ENCODE measurements at regions not wholly inside any gene's neighbourhood (a gene's known extent, or its start where the extent isn't known, plus 50 kb on each side); places are given as distances from the start of the nearest gene placed in this dataset.

DNA sequence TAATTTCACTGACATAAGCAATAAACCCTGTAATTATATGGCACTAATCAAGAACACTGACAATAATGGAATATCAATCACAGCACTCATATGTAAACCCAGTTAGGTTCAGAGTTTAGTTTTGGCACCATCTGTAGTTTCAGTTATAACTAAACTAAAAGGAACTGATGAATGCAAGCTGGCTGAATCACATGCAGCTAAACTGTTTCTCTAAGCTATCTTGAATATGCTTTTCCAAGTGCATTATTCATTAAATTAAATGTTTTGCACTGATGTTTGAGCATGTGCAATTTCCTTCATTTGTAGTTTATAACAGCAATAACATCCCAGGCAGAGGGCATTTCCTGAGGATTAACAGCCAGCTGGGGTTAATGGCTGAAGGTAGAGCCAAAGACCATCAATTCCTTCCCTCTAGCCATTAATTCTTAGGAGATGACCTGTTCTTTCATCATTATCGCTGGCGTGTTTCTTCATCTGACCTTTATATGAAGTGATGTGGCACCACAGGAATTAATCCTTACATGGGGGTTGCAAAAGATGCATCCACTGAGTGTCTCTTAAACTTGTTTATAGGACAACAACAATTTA, 562.8 kb upstream of the IGFBP7 start:
- Histone ChIP-seq H3K14ac (ENCODE audit: low read length in 2 of 2) (no peak overlapping the region), H2AFZ (ENCODE audit: low read depth, low read length) (no peak overlapping the region), H4K91ac (ENCODE audit: low read length) (no peak overlapping the region), H3K9ac (ENCODE audit: low read length) (no peak overlapping the region), H2BK12ac (ENCODE audit: low read length in 2 of 2) (no peak overlapping the region), H3K4me2 (ENCODE audit: low read length, poor library complexity, severe bottlenecking) (no peak overlapping the region), H2BK120ac (ENCODE audit: low read depth, low read length) (no peak overlapping the region), H3K18ac (ENCODE audit: low read depth in 1 of 2, low read length in 2 of 2) (no peak overlapping the region), H3K27ac (ENCODE audit: low read length, poor library complexity, severe bottlenecking) (no peak overlapping the region), H3K4me1 (ENCODE audit: control insufficient read depth, insufficient read depth, low read depth, low read length) (no peaks in the 10 kb centered on the region), H2BK5ac (ENCODE audit: low read depth, low read length, poor library complexity, severe bottlenecking) (no peak overlapping the region), H3K9me3 (ENCODE audit: control insufficient read depth, low read length) (no peaks in the 10 kb centered on the region), H3K4ac (ENCODE audit: low read depth in 1 of 2, low read length in 2 of 2) (no peak overlapping the region), H3K23ac (ENCODE audit: low read length in 2 of 2) (no peak overlapping the region), H3K27me3 (ENCODE audit: control insufficient read depth in 1 of 2, insufficient read depth in 1 of 2, low read length in 2 of 2) (no peaks in the 10 kb centered on the region), H3K79me1 (replicated peaks; ENCODE audit: low read length, poor library complexity, severe bottlenecking) (no peaks in the 10 kb centered on the region), H2AK5ac (ENCODE audit: low read length, severe bottlenecking) (no peak overlapping the region), H3K4me3 (ENCODE audit: insufficient read depth in 1 of 2, low read depth in 1 of 2, low read length in 2 of 2) (no peak overlapping the region), H2BK15ac (ENCODE audit: low read depth, poor library complexity, severe bottlenecking) (no peak overlapping the region), H4K8ac (ENCODE audit: low read length) (no peak overlapping the region), H3K36me3 (ENCODE audit: control insufficient read depth in 1 of 2, insufficient read depth in 2 of 2, low read depth in 1 of 2, low read length in 2 of 2) (no peaks in the 10 kb centered on the region)
- 56% methylated on average over 2 of the region's 2 CpGs for WGBS
- DNase-seq, result no peak

GRCh38 chr4:57668621-57669020, 558.4 kb upstream of the IGFBP7 start:
- no peak overlapping the region for H2AFZ ChIP-seq (ENCODE audit: low read depth, low read length)
- no peak overlapping the region for H3K18ac ChIP-seq (ENCODE audit: low read depth in 1 of 2, low read length in 2 of 2)
- no peaks in the 10 kb centered on the region for H3K79me1 ChIP-seq (replicated peaks; ENCODE audit: low read length, poor library complexity, severe bottlenecking)
- H3K36me3 ChIP-seq (ENCODE audit: control insufficient read depth in 1 of 2, insufficient read depth in 2 of 2, low read depth in 1 of 2, low read length in 2 of 2), result no peaks in the 10 kb centered on the region
- no peak overlapping the region for H3K27ac ChIP-seq (ENCODE audit: low read length, poor library complexity, severe bottlenecking)
- no peak overlapping the region for H3K14ac ChIP-seq (ENCODE audit: low read length in 2 of 2)
- H3K27me3 ChIP-seq (ENCODE audit: control insufficient read depth in 1 of 2, insufficient read depth in 1 of 2, low read length in 2 of 2), result no peaks in the 10 kb centered on the region
- H3K9ac ChIP-seq (ENCODE audit: low read length), result no peak overlapping the region
- H3K9me3 ChIP-seq (ENCODE audit: control insufficient read depth, low read length), result no peaks in the 10 kb centered on the region
- no peak overlapping the region for H3K23ac ChIP-seq (ENCODE audit: low read length in 2 of 2)
- no peak overlapping the region for H2AK5ac ChIP-seq (ENCODE audit: low read length, severe bottlenecking)
- no peak overlapping the region for H2BK5ac ChIP-seq (ENCODE audit: low read depth, low read length, poor library complexity, severe bottlenecking)
- 59% methylated on average over 2 of the region's 2 CpGs for WGBS
- H2BK12ac ChIP-seq (ENCODE audit: low read length in 2 of 2), result no peak overlapping the region
- H4K91ac ChIP-seq (ENCODE audit: low read length), result no peak overlapping the region
- no peak for DNase-seq
- no peak overlapping the region for H2BK120ac ChIP-seq (ENCODE audit: low read depth, low read length)
- H2BK15ac ChIP-seq (ENCODE audit: low read depth, poor library complexity, severe bottlenecking), result no peak overlapping the region
- H3K4ac ChIP-seq (ENCODE audit: low read depth in 1 of 2, low read length in 2 of 2), result no peak overlapping the region
- H3K4me2 ChIP-seq (ENCODE audit: low read length, poor library complexity, severe bottlenecking), result no peak overlapping the region
- no peak overlapping the region for H4K8ac ChIP-seq (ENCODE audit: low read length)
- H3K4me1 ChIP-seq (ENCODE audit: control insufficient read depth, insufficient read depth, low read depth, low read length), result no peaks in the 10 kb centered on the region
- no peak overlapping the region for H3K4me3 ChIP-seq (ENCODE audit: insufficient read depth in 1 of 2, low read depth in 1 of 2, low read length in 2 of 2)

GRCh38 chr4:57665806-57666205, 555.6 kb upstream of the IGFBP7 start:
- H2BK5ac ChIP-seq (ENCODE audit: low read depth, low read length, poor library complexity, severe bottlenecking), result no peak overlapping the region

GRCh38 chr4:57661517-57662090, 551.4 kb upstream of the IGFBP7 start:
- Histone ChIP-seq H4K91ac (ENCODE audit: low read length) (no peak overlapping the region), H2AFZ (ENCODE audit: low read depth, low read length) (no peak overlapping the region), H2BK12ac (ENCODE audit: low read length in 2 of 2) (no peak overlapping the region), H3K9ac (ENCODE audit: low read length) (no peak overlapping the region), H3K23ac (ENCODE audit: low read length in 2 of 2) (no peak overlapping the region), H3K27me3 (ENCODE audit: control insufficient read depth in 1 of 2, insufficient read depth in 1 of 2, low read length in 2 of 2) (no peaks in the 10 kb centered on the region), H4K8ac (ENCODE audit: low read length) (no peak overlapping the region), H2BK120ac (ENCODE audit: low read depth, low read length) (no peak overlapping the region), H3K4me2 (ENCODE audit: low read length, poor library complexity, severe bottlenecking) (no peak overlapping the region), H3K14ac (ENCODE audit: low read length in 2 of 2) (no peak overlapping the region), H3K9me3 (ENCODE audit: control insufficient read depth, low read length) (no peaks in the 10 kb centered on the region), H3K36me3 (ENCODE audit: control insufficient read depth in 1 of 2, insufficient read depth in 2 of 2, low read depth in 1 of 2, low read length in 2 of 2) (no peaks in the 10 kb centered on the region), H3K4ac (ENCODE audit: low read depth in 1 of 2, low read length in 2 of 2) (no peak overlapping the region), H3K18ac (ENCODE audit: low read depth in 1 of 2, low read length in 2 of 2) (no peak overlapping the region), H2BK5ac (ENCODE audit: low read depth, low read length, poor library complexity, severe bottlenecking) (no peak overlapping the region), H2BK15ac (ENCODE audit: low read depth, poor library complexity, severe bottlenecking) (no peak overlapping the region), H3K27ac (ENCODE audit: low read length, poor library complexity, severe bottlenecking) (no peak overlapping the region), H3K79me1 (replicated peaks; ENCODE audit: low read length, poor library complexity, severe bottlenecking) (no peaks in the 10 kb centered on the region), H3K4me3 (ENCODE audit: insufficient read depth in 1 of 2, low read depth in 1 of 2, low read length in 2 of 2) (no peak overlapping the region), H2AK5ac (ENCODE audit: low read length, severe bottlenecking) (no peak overlapping the region), H3K4me1 (ENCODE audit: control insufficient read depth, insufficient read depth, low read depth, low read length) (no peaks in the 10 kb centered on the region)
- 93% methylated on average over 2 of the region's 5 CpGs for WGBS
- no peak for DNase-seq

More at GRCh38 chr4:57665806-57666205, 555.6 kb upstream of the IGFBP7 start:
- H3K4me1 ChIP-seq (ENCODE audit: control insufficient read depth, insufficient read depth, low read depth, low read length), result no peaks in the 10 kb centered on the region
- no peak overlapping the region for H3K18ac ChIP-seq (ENCODE audit: low read depth in 1 of 2, low read length in 2 of 2)
- H3K27ac ChIP-seq (ENCODE audit: low read length, poor library complexity, severe bottlenecking), result no peak overlapping the region
- H2AFZ ChIP-seq (ENCODE audit: low read depth, low read length), result no peak overlapping the region
- H3K27me3 ChIP-seq (ENCODE audit: control insufficient read depth in 1 of 2, insufficient read depth in 1 of 2, low read length in 2 of 2), result no peaks in the 10 kb centered on the region
- no peak for DNase-seq
- H2AK5ac ChIP-seq (ENCODE audit: low read length, severe bottlenecking), result no peak overlapping the region
- H3K23ac ChIP-seq (ENCODE audit: low read length in 2 of 2), result no peak overlapping the region
- no peak overlapping the region for H2BK15ac ChIP-seq (ENCODE audit: low read depth, poor library complexity, severe bottlenecking)
- no peak overlapping the region for H2BK12ac ChIP-seq (ENCODE audit: low read length in 2 of 2)
- H3K9me3 ChIP-seq (ENCODE audit: control insufficient read depth, low read length), result no peaks in the 10 kb centered on the region
- H2BK120ac ChIP-seq (ENCODE audit: low read depth, low read length), result no peak overlapping the region
- H4K91ac ChIP-seq (ENCODE audit: low read length), result no peak overlapping the region
- WGBS, result 80% methylated on average over 2 of the region's 3 CpGs
- no peak overlapping the region for H3K4me2 ChIP-seq (ENCODE audit: low read length, poor library complexity, severe bottlenecking)
- H3K9ac ChIP-seq (ENCODE audit: low read length), result no peak overlapping the region
- H3K79me1 ChIP-seq (replicated peaks; ENCODE audit: low read length, poor library complexity, severe bottlenecking), result no peaks in the 10 kb centered on the region
- H3K36me3 ChIP-seq (ENCODE audit: control insufficient read depth in 1 of 2, insufficient read depth in 2 of 2, low read depth in 1 of 2, low read length in 2 of 2), result no peaks in the 10 kb centered on the region
- no peak overlapping the region for H3K4ac ChIP-seq (ENCODE audit: low read depth in 1 of 2, low read length in 2 of 2)
- no peak overlapping the region for H3K14ac ChIP-seq (ENCODE audit: low read length in 2 of 2)
- H3K4me3 ChIP-seq (ENCODE audit: insufficient read depth in 1 of 2, low read depth in 1 of 2, low read length in 2 of 2), result no peak overlapping the region
- no peak overlapping the region for H4K8ac ChIP-seq (ENCODE audit: low read length)

Measured in mesenchymal stem cell (in vitro differentiated cells and primary cell).